ENCODE measurements at regions not wholly inside any gene's neighbourhood (a gene's known extent, or its start where the extent isn't known, plus 50 kb on each side); places are given as distances from the start of the nearest gene placed in this dataset.

GRCh38 chr7:112892263-112892662 is 102.1 kb upstream of the TMEM168 start:
- H3K4me1 ChIP-seq (ENCODE audit: control insufficient read depth in 5 of 5, insufficient read depth in 5 of 5, low read length in 5 of 5) = peaks cover 0 to 11% (median 0%) of the 10 kb centered on the region in 5 donors
- H3K36me3 ChIP-seq (ENCODE audit: control insufficient read depth in 4 of 4, insufficient read depth in 4 of 4, low read length in 4 of 4) = peaks cover 7 to 17% (median 12%) of the 10 kb centered on the region in 4 donors
- DNase-seq (no peak), ATAC-seq (ENCODE audit: insufficient read depth, low FRiP score) (no peak)
- WGBS, 2 donors = 93 to 97% methylated on average over 2 of the region's 2 CpGs
- peaks cover 0 to 2% (median 0%) of the 10 kb centered on the region in 4 donors for H3K9me3 ChIP-seq (ENCODE audit: control insufficient read depth in 4 of 4, insufficient read depth in 3 of 4, low read length in 3 of 4)
- TF ChIP-seq, protein P1, sequence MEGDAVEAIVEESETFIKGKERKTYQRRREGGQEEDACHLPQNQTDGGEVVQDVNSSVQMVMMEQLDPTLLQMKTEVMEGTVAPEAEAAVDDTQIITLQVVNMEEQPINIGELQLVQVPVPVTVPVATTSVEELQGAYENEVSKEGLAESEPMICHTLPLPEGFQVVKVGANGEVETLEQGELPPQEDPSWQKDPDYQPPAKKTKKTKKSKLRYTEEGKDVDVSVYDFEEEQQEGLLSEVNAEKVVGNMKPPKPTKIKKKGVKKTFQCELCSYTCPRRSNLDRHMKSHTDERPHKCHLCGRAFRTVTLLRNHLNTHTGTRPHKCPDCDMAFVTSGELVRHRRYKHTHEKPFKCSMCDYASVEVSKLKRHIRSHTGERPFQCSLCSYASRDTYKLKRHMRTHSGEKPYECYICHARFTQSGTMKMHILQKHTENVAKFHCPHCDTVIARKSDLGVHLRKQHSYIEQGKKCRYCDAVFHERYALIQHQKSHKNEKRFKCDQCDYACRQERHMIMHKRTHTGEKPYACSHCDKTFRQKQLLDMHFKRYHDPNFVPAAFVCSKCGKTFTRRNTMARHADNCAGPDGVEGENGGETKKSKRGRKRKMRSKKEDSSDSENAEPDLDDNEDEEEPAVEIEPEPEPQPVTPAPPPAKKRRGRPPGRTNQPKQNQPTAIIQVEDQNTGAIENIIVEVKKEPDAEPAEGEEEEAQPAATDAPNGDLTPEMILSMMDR (IDR thresholded peaks at IDR 0.05; ENCODE audit: control extremely low read depth, extremely low read depth) = no peak
- H3K4me3 ChIP-seq = no peak overlapping the region
- no peak overlapping the region for H3K9ac ChIP-seq (ENCODE audit: insufficient read depth in 1 of 2, low read length in 2 of 2)
- no peaks in the 10 kb centered on the region for H3K27me3 ChIP-seq (ENCODE audit: control insufficient read depth in 3 of 3, insufficient read depth in 3 of 3, low read length in 2 of 3)
- no peak overlapping the region for H3K27ac ChIP-seq (ENCODE audit: low read depth in 1 of 2, low read length in 1 of 2)

GRCh38 chr7:112891698-112892097 is 101.5 kb upstream of the TMEM168 start:
- Histone ChIP-seq H3K4me3 (no peak overlapping the region), H3K27me3 (ENCODE audit: control insufficient read depth in 3 of 3, insufficient read depth in 3 of 3, low read length in 2 of 3) (no peaks in the 10 kb centered on the region), H3K27ac (ENCODE audit: low read depth in 1 of 2, low read length in 1 of 2) (no peak overlapping the region), H3K36me3 (ENCODE audit: control insufficient read depth in 4 of 4, insufficient read depth in 4 of 4, low read length in 4 of 4) (peaks cover 7 to 17% (median 12%) of the 10 kb centered on the region in 4 donors), H3K9ac (ENCODE audit: insufficient read depth in 1 of 2, low read length in 2 of 2) (no peak overlapping the region), H3K9me3 (ENCODE audit: control insufficient read depth in 4 of 4, insufficient read depth in 3 of 4, low read length in 3 of 4) (peaks cover 0 to 2% (median 0%) of the 10 kb centered on the region in 4 donors), H3K4me1 (ENCODE audit: control insufficient read depth in 5 of 5, insufficient read depth in 5 of 5, low read length in 5 of 5) (peaks cover 0 to 8% (median 0%) of the 10 kb centered on the region in 5 donors)
- TF ChIP-seq, protein P1 (IDR thresholded peaks at IDR 0.05; ENCODE audit: control extremely low read depth, extremely low read depth) = no peak
- DNase-seq = no peak
- no peak for ATAC-seq (ENCODE audit: insufficient read depth, low FRiP score)

- Histone ChIP-seq H3K4me1 (ENCODE audit: control insufficient read depth in 5 of 5, insufficient read depth in 5 of 5, low read length in 5 of 5) (peaks cover 0 to 2% (median 0%) of the 10 kb centered on the region in 5 donors), H3K36me3 (ENCODE audit: control insufficient read depth in 4 of 4, insufficient read depth in 4 of 4, low read length in 4 of 4) (peaks cover 7 to 17% (median 12%) of the 10 kb centered on the region in 4 donors), H3K27ac (ENCODE audit: low read depth in 1 of 2, low read length in 1 of 2) (no peak overlapping the region), H3K9ac (ENCODE audit: insufficient read depth in 1 of 2, low read length in 2 of 2) (no peak overlapping the region), H3K9me3 (ENCODE audit: control insufficient read depth in 4 of 4, insufficient read depth in 3 of 4, low read length in 3 of 4) (peaks cover 0 to 2% (median 0%) of the 10 kb centered on the region in 4 donors), H3K4me3 (no peak overlapping the region), H3K27me3 (ENCODE audit: control insufficient read depth in 3 of 3, insufficient read depth in 3 of 3, low read length in 2 of 3) (no peaks in the 10 kb centered on the region)
- WGBS, 2 donors = 76 to 88% methylated on average over 6 of the region's 6 CpGs
- no peak for ATAC-seq (ENCODE audit: insufficient read depth, low FRiP score)
- TF ChIP-seq, protein P1 (IDR thresholded peaks at IDR 0.05; ENCODE audit: control extremely low read depth, extremely low read depth) = no peak
- DNase-seq = no peak
Measured at GRCh38 chr7:112889834-112890438, 99.7 kb upstream of the TMEM168 start.

GRCh38 chr7:112889268-112889667 is 99.1 kb upstream of the TMEM168 start:
- no peak for DNase-seq
- no peaks in the 10 kb centered on the region for H3K27me3 ChIP-seq (ENCODE audit: control insufficient read depth in 3 of 3, insufficient read depth in 3 of 3, low read length in 2 of 3)
- no peak overlapping the region for H3K4me3 ChIP-seq
- H3K36me3 ChIP-seq (ENCODE audit: control insufficient read depth in 4 of 4, insufficient read depth in 4 of 4, low read length in 4 of 4) = peaks cover 4 to 13% (median 9%) of the 10 kb centered on the region in 4 donors
- TF ChIP-seq, protein P1 (IDR thresholded peaks at IDR 0.05; ENCODE audit: control extremely low read depth, extremely low read depth) = no peak
- peaks cover 0 to 2% (median 0%) of the 10 kb centered on the region in 5 donors for H3K4me1 ChIP-seq (ENCODE audit: control insufficient read depth in 5 of 5, insufficient read depth in 5 of 5, low read length in 5 of 5)
- no peak for ATAC-seq (ENCODE audit: insufficient read depth, low FRiP score)
- no peak overlapping the region for H3K27ac ChIP-seq (ENCODE audit: low read depth in 1 of 2, low read length in 1 of 2)
- no peak overlapping the region for H3K9ac ChIP-seq (ENCODE audit: insufficient read depth in 1 of 2, low read length in 2 of 2)
- WGBS, 2 donors = 72 to 84% methylated on average over 2 of the region's 2 CpGs
- H3K9me3 ChIP-seq (ENCODE audit: control insufficient read depth in 4 of 4, insufficient read depth in 3 of 4, low read length in 3 of 4) = peaks cover 0 to 2% (median 0%) of the 10 kb centered on the region in 4 donors
